GM21737 (cell line): ENCODE measurements at regions not wholly inside any gene's neighbourhood (a gene's known extent, or its start where the extent isn't known, plus 50 kb on each side); places are given as distances from the start of the nearest gene placed in this dataset.

Experiments
- ATAC-seq: cut with Tn5 transposase; IDR thresholded peaks from one replicate; pipeline ENCODE4 v1.9.1; 2021; ENCODE audit warnings: mild to moderate bottlenecking, moderate library complexity; ENCODE audit not compliant: unreplicated experiment

DNA sequence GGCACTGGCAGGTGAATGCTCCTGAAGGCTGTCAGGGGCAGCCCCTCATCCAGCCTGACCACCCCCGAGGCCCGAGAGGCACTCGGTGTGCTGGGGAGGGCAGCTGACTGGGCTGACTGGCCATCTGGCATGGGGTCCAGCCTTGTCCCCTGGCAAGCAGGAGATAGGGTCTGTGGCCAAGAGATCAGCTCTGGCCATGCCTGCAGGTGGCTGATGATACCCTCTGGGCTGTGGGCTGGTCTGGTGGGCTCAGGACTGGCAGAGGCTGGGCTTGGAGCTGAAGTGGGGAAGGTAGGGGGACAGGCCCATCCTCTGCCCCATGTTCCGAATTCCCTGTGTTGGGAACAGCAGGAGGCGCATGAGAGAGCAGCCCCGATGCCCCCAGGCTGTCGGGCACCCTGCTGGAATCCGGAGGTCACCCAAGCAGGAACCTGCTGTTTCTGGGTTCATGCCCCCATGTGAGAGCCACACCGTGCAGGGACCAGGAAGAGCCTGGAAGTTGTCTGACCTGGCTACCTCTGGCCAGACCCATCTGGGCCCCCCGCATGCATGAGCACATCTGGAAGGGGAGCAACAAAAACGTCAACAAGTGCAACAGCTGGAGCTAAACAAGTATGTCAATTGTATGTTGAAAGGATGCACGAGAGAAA, 527.0 kb downstream of the TBC1D22A start:
- ATAC-seq, result no peak

DNA sequence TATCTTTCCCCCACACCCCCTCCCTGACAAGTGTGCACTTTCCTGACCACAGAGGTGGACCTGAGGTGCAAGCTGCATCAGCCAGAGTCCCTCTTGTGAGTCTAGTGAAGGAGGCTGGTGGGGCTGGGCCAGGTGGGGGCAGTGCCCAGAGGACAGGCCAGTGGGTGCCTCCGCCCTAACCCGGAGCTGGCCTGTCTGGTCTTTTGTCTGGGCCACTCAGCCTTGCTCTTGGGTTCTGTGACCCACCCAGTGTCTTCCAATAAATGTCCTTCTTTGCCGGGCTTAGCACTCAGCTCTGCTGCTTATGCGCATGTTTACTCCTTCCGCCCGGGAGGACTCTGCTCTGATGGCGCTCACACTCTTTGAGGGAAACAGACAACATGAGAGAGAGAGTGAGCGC, 526.2 kb downstream of the TBC1D22A start:
- ATAC-seq, result no peak

DNA sequence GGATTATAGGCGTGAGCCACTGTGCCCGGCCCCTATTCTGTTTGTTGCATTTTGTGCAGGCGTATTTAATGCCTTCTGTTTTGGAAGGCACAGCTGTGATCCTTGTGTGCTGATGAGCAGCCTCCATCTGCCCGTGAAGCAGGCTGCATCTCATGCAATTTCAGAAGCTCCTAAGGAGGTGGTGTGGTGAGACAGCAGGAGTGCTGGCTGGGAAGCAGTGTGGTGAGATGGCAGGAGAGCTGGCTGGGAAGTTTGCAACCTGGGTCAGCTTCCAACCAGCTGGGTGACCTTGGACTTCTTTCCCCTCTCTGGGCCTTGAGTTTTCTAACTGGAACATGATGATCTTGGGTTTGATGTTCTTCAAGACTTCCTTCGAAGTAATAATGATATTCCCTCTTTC, 525.1 kb downstream of the TBC1D22A start:
- no peak for ATAC-seq

DNA sequence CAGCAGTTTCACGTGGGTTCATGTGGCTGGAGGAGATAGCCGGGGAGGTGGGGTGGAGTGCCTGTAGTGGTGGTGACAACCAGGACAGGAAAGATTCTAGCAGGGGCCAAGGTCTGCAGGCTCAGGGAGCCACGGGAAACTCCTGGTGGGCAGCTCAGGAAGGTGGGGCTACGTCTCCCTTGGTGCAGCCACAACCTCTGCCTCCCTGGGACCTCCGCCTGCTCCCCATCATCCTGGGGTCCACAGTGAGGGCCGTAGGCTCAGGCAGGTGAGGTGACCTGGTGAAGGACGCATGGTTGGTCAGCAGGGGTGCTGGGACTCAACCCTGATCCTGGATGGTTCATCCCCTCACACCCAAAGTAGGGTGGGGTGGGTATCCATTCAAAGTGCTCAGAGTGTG, 524.1 kb downstream of the TBC1D22A start:
- ATAC-seq, result no peak

DNA sequence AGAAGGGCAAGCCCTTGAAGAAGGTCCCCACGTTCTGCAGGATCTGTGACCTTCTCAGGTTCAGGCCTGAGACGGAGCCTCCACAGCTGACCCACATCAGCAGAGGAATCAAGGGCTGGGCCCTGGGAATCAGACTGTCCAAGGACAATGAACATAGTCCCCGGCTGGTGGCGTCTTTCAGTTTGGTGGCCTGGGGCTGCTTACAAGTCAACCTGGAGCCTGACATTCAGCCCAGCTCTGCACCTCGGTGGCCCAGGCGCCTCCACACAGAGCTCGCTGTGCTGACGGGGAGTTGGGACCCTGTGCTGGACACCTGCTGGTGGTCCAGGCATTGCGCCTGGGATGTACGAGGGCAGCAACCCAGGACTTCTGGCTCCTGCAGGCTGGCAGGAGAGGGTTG, 523.5 kb downstream of the TBC1D22A start:
- no peak for ATAC-seq

DNA sequence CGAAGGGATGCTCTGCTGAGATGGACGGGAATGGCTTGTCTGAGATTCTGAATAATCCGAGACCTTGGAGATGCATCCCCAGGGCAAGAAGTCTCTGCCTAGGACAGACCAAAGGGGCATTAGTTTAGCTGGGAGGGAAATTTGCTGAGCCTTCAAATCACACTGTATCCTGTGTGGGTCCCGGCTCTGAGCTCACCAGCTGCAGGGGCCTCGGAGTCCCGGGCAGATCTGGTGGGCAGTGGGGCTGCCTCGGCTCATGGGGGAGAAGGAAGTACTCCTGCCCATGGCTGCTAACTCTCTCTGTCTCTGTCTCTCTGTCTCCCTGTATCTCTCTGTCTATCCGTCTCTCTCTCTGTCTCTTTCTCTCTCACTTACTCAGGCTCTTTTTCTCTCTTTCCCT, 522.4 kb downstream of the TBC1D22A start:
- no peak for ATAC-seq

DNA sequence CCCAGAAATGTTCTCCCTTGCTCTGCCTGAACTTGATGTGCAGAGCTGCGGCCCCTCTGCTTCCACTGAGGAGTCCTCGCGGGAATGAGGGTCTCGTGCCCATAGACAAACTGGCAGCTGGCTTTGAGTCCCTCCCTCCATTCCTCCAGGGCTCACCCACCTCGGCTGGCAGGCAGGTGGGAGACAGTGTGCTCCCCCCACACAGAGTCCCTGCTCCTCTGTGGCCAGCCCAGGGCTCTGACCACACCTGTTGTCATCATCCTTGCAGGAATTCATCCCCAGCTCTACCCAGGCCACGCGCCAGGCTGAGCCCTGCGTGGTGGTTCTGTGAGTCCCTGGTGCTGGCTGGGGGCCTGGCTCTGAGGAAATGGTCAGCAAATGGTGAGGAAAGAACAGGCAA, 521.9 kb downstream of the TBC1D22A start:
- no peak for ATAC-seq

DNA sequence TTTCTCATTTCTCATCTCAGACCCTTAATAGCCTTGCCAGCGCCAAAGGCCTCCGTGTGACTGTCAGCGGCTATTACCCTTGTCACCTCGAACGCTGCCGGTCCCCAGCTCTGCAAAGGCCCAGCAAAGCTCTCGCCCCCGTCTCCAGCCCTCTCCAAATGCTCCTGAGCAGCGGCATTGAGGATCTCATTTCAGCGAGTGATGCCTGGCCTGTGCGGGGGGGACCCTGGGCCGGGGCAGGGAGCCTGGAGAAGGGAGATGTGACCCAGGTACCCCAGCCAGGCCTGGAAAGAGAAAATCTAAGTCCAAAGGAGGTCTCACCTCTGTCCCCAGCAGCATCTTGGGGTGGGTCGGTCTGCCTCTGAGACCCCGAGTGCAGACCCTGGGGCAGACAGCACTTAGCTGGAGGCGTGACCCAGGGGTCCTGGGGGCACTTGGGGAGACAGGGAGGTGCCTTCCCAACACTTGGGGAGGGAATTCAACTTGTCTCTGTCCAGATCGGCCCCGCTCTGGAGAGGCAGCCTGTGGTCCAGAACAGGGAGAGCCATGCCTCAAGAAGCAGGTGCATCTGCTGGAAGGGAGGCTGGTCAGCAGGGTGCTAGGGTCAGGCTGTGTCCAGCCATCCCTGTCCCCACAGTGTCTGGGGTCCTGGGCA, 521.3 kb downstream of the TBC1D22A start:
- ATAC-seq, result no peak

DNA sequence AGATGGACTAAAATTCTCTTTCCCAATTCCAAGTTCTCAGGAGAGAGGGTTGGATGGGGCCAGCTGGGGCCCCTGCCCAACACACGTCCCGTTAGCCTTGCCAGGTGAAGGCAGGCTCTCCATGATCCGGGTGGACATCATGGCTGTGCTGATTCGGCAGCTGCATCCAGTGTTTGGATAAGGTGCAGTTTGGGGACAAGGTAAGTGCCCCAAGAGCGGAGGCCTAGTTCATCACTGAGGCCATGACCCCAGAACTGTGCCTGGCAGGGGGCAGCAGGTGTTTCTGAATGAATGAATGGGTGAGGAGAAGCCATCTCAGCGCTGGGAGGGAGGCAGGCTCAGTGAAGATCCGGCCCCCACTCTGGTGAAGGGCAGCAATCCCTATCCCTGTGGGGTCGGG, 520.4 kb downstream of the TBC1D22A start:
- no peak for ATAC-seq

DNA sequence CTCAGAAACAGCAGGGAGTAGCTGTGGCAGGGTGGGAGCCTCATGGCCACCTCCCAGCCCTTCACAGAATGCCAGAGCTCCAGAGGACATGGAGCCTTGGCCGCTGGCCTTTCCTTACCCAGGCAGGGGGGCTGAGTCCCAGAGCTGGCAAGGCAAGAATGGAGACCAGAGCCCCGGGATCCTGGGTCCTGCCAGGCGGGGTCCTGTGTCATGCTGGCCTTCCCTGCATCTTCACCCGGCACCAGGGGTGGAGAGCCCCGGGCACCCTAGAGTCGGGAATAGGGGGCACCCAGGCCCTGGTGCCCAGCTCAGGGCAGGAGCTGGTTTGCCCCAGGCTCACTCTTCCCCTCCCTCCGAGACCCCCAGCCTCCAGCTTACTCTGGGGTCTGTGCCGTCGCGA, 519.9 kb downstream of the TBC1D22A start:
- ATAC-seq, result no peak

DNA sequence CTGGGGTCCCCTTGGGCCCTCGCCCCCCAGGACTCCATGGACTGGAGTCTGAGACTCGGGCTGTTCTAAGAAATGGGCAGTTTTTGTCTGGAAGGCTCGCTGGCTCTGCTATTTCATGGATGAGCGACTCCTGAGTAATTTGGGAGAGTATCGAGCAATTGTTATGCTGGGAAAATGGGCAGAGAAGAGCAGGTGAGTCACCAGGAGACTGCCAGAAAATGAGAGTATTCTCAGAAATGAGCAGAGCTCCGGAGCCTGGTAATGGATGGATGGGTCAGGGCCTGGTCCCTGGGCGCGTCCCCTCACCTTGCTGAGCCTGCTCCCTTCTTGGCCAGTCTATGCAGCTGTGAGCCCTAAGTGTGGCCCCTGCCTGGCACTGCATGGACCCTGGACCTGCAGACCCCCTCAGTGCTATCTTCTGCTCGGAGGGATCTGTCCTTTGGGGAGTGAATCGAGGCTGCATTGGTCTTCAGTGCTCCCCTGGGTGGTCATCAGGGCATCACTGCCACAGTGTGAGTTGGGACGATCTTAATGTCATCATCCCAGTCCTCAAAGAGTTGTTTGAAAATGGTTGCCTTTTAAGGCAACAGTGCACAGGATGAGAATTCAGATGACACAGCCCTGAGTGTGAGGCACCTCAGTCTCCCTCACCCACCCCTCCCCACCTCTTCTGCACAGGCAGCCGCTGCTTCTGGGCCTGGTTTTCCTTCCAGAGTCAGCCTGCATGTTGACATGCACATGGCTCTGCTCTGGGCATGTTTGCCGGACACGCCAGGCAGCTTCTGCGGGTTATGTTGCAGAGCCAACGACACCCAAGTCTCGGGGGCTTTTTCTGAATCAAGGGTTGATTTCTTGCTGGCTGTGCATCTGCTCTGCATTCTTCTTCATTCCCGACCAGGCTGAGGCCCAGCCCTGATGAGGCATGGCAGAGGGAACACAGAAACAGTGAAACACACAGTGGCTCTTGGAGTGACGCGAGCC, 519.0 kb downstream of the TBC1D22A start:
- no peak for ATAC-seq

DNA sequence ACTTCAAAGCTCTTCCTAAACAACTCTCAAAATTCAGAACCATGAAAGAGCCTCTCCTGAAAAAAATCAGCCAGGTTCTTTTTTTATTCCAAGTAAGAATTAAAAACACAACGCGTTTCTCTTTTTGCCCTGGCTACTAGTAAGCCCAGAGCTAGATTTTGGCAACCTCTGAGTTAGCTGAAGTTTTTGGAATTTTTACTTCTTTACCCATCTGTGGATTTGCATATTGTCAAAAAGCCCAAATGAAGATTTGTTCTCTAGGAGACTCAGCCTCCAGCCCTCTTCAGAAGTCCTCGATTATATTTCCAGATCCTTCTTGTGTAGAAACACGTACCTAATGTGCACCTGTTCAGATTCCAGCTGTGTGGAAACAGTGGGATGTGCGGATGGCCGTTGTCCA, 517.9 kb downstream of the TBC1D22A start:
- no peak for ATAC-seq

DNA sequence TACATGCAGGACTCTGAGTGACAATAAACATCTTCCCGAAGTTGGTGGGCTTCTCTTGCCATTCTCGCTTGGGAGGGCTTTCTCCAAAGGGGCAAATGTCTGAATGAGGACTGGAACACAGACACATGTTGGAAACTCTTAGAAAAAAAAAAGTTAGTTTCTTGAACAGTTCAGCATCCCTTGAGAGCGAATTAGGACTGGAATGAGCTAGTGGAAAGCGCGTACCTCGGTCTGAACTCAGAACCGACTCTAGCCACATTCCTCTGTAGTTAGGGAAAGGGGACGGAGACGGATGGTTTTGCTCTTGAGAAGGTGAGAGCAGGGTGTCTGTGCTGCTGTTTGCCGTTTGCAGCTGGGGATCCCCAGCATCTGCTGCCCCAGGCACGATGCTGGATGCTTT, 517.3 kb downstream of the TBC1D22A start:
- no peak for ATAC-seq

DNA sequence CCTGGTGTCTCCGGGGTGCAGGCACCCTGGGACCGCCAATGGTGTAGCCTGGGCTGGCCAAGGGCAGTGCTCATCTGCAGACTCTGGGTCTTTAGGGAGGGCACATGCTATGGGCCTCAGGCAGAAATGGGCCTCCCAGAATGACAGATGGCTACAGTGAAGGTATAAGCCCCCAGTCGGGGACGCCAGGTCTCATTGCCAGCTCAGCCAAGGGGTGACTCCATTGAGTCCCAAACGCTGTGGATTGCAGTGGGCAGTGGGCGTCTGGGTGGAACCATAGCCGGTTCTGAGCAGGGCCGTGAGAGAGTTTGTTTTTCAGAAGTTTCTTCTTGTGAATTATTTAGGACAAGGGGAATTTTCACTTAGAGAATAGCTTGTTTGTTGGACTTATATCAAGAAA, 516.9 kb downstream of the TBC1D22A start:
- no peak for ATAC-seq

DNA sequence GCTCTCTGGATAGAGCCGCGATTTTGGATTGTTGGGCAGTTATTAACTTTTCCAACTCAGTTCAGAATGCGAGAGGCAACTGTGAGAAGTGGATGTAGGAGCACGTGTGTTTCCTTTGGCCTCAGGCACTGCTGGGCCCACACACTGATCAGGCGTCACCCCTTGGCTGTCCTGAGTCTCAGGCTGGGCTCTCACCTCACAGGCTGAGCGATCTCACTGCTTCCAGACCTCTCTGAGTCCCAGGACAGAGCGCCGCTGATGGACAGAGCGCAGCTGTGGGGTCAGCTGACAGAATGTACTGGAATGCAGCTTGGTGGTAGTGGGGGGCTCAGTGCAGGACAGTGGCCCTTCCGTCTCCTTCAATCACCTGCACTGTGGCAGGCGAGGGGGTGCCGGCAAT, 516.2 kb downstream of the TBC1D22A start:
- ATAC-seq, result no peak

DNA sequence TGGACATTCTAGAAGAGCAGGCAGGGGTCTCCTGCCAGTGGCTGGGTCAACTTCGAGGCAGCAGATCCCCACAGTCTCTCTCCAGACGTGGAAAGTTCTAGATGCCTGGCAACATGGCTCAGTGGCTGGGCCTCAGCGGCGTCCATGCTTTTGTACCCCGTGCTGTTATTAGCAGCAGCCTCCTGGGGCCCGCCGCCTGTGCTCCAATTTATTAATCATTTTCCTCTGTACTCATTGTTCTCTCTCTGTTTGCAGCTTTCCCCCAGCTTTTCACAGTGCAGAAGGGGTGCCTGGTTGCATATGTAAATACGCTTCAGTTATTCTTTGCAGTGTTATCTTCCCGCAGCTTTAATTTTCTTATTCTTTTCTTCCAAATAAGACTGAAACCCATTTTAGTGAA, 515.1 kb downstream of the TBC1D22A start:
- no peak for ATAC-seq

DNA sequence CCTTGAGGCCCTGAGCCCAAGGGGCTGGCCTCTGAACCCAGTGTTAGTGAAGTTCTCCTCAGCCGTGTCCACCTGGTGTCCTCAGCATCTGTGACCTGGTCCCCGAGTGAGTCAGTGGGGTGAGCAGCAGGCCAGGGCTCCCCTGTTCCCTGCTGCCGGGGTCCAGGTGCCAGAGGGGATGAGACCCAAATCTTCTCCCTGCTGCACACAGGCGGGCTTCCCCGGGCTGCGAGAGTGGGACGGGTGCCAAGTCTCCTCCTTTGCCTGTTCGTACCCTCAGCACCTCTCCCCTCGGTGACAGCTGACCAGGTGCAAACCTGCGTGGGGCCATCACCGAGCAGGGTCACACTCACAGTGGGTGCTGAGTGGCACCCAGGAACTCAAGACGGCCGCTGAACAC, 514.5 kb downstream of the TBC1D22A start:
- no peak for ATAC-seq

DNA sequence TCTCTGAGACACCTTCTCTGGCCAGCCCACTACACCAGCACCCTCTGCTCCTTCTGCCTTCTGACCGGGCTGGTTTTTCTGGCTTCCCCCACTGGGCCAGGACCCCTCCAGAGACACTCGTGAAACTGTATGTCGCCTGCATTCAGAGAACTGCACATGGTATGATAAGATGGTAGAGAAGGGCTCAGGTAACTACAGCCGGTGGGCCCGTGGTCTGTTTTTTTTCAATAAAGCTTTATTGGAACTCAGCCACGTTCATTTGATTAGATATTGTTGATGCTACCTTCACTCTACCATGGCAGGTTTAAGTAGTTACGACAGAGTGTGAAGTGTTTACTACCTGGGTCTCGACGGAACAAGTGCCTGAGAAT, 514.0 kb downstream of the TBC1D22A start:
- no peak for ATAC-seq

DNA sequence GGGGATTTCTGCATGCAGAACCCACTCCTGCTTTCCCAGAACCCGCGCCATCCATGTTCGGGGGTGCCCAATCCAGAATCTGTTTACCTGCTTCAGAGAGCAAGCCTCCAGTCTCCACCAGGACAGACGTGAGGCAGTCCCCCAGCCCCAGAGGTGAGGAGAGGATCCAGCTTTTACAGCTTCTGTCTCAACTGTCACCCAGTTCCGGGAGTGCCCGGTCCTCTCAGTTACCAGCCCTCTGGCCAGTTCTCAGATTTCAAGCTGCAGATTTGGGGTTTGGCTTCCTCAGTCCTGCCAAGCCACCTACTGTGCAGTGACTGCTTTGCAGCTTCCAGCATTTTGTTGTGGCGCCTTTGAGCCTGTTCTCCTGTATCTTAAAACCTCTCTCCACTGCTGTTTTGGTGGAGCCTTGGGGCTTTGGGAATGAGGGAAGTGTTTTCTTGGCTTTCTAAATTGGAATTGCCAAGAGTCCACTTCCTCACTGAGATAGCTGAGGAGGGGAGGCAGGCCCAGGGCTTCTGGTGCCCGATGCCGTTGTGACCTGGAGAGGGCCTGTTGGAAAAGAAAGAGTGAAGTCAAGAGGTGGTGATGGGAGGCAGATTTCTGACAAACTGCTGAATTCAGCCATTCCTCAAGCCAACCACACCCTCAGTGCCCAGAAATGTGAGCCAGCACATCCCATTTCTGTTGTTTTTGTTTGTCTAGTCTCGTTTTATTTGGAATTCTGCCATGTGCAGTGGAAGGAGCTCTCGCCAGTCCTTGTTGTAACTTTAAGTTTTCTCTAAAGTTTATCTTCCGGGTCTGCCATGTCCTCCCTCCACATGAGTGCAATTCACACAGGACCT, 513.4 kb downstream of the TBC1D22A start:
- ATAC-seq, result no peak

DNA sequence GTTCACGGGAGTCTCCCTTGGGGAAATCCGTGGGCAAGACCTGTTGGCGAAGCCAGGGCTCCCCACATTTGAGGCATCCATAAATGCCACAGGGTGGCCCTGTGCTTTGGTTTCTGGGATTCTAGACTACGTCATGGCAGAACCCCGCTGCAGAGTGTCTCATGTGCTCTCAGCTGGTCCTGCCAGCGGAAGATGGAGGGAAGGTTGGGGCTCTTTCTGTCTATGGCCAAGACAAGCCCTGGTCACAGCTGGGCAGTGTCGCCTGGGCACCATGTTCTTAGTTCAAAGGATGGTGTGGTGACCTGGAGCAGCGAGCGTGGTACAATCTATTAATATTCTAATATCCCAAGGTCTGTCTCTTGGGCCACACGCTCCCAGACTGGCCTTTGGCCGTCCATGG, 511.7 kb downstream of the TBC1D22A start:
- no peak for ATAC-seq
